Suppressor macrophage treated with lipopolysaccharide for 1 hour (primary cell): ENCODE measurements at regions not wholly inside any gene's neighbourhood (a gene's known extent, or its start where the extent isn't known, plus 50 kb on each side); places are given as distances from the start of the nearest gene placed in this dataset.
"Not testable (repeated sequence)": the region's sequence is repeated elsewhere in the genome, so short reads cannot be mapped to it uniquely, and the experiment has no call there.

Experiments used
- DNase-seq, 3 donors: peaks; one replicate each; pipeline ENCODE4 v3.0.0-alpha.2; 2020 to 2022

GRCh38 chr21:33993286-33994231 is 78.0 kb upstream of the ATP5PO start:
- peak; percentile 59 to 69 (median 65) for DNase-seq

- DNase-seq = not testable (repeated sequence)
These were observed 76.8 kb upstream of the ATP5PO start for GRCh38 chr21:33992412-33992811.

GRCh38 chr21:33991133-33991532 is 75.5 kb upstream of the ATP5PO start:
- DNase-seq = no peak

- no peak for DNase-seq
These were observed 73.8 kb upstream of the ATP5PO start for GRCh38 chr21:33989440-33989839.

GRCh38 chr21:33988237-33989017 is 72.8 kb upstream of the ATP5PO start:
- DNase-seq = no peak

GRCh38 chr21:33987461-33987860 is 71.9 kb upstream of the ATP5PO start:
- no peak for DNase-seq

- DNase-seq = no peak
These were observed 69.8 kb upstream of the ATP5PO start for GRCh38 chr21:33985117-33986050.

GRCh38 chr21:33984021-33984481 is 68.4 kb upstream of the ATP5PO start:
- no peak for DNase-seq

GRCh38 chr21:33981391-33982101 is 65.9 kb upstream of the ATP5PO start:
- no peak for DNase-seq

GRCh38 chr21:33980276-33980916 is 64.8 kb upstream of the ATP5PO start:
- DNase-seq = peak; percentile 60 to 75 (median 69)

GRCh38 chr21:33978585-33978984 is 63.0 kb upstream of the ATP5PO start:
- DNase-seq = no peak

- DNase-seq = no peak
These were observed 62.2 kb upstream of the ATP5PO start for GRCh38 chr21:33977721-33978369.

GRCh38 chr21:33977017-33977720 is 61.6 kb upstream of the ATP5PO start:
- peak in 1 of 3 donors; percentile 70 for DNase-seq

GRCh38 chr21:33976082-33977016 is 60.7 kb upstream of the ATP5PO start:
- DNase-seq = peak; percentile 86 to 95 (median 92)

- peak; percentile 86 to 95 (median 93) for DNase-seq
These were observed 60.0 kb upstream of the ATP5PO start for GRCh38 chr21:33975548-33976081.

GRCh38 chr21:33974513-33975468 is 59.2 kb upstream of the ATP5PO start:
- DNase-seq = no peak

GRCh38 chr21:33973268-33973667 is 57.7 kb upstream of the ATP5PO start:
- no peak for DNase-seq
